Liver (tissue), 7 donors: ENCODE measurements at regions not wholly inside any gene's neighbourhood (a gene's known extent, or its start where the extent isn't known, plus 50 kb on each side); places are given as distances from the start of the nearest gene placed in this dataset.

Experiments
- DNase-seq: peaks from one replicate; pipeline ENCODE4 v3.0.0-alpha.2; 2017; ENCODE audit warnings: low spot score
- H3K27ac ChIP-seq, 2 donors: one replicate each; pipeline ENCODE4 v1.7.0; 2013; ENCODE audit warnings: inconsistent platforms in 2 of 2, low read length in 2 of 2, control low read depth in 1 of 2, low read depth in 1 of 2, mild to moderate bottlenecking in 1 of 2
- H3K27me3 ChIP-seq, 4 donors: one replicate each; pipeline versions ENCODE4 v1.6.1 to v1.7.0; 2013; ENCODE audit warnings: low read length in 3 of 4, inconsistent platforms in 1 of 4, mild to moderate bottlenecking in 1 of 4, moderate library complexity in 1 of 4; ENCODE audit not compliant: control insufficient read depth in 4 of 4, insufficient read depth in 4 of 4
- H3K36me3 ChIP-seq, 4 donors: one replicate each; pipeline versions ENCODE4 v1.6.1 to v1.7.0; 2013; ENCODE audit warnings: low read length in 3 of 4, mild to moderate bottlenecking in 3 of 4, low read depth in 1 of 4, moderate library complexity in 1 of 4; ENCODE audit not compliant: control insufficient read depth in 4 of 4, insufficient read depth in 3 of 4
- H3K4me1 ChIP-seq, 4 donors: one replicate each; pipeline versions ENCODE4 v1.6.1 to v1.7.0; 2013; ENCODE audit warnings: low read length in 3 of 4, mild to moderate bottlenecking in 3 of 4, moderate library complexity in 1 of 4; ENCODE audit not compliant: control insufficient read depth in 4 of 4, insufficient read depth in 4 of 4
- H3K4me3 ChIP-seq, 3 donors: one replicate each; pipeline versions ENCODE4 v1.6.1 to v1.7.0; 2013; ENCODE audit warnings: low read length in 3 of 3, control low read depth in 1 of 3, low read depth in 1 of 3, mild to moderate bottlenecking in 1 of 3
- H3K9ac ChIP-seq, 2 donors: one replicate each; pipeline ENCODE4 v1.7.0; 2013; ENCODE audit warnings: low read length in 2 of 2, mild to moderate bottlenecking in 2 of 2, moderate library complexity in 2 of 2, control low read depth in 1 of 2, low read depth in 1 of 2
- H3K9me3 ChIP-seq, 4 donors: one replicate each; pipeline versions ENCODE4 v1.6.1 to v1.7.0; 2013; ENCODE audit warnings: low read length in 3 of 4; ENCODE audit not compliant: control insufficient read depth in 4 of 4
- EGR1 ChIP-seq, 2 donors: IDR thresholded peaks; 2 replicates each; pipeline ENCODE4 v1.6.1; 2016 to 2018; ENCODE audit warnings: antibody characterized with exemption in 2 of 2, low read depth in 2 of 2
- FOXA1 ChIP-seq: IDR thresholded peaks from 2 replicates; pipeline ENCODE4 v1.6.1; 2016; ENCODE audit warnings: antibody characterized with exemption
- GABPA ChIP-seq, 2 donors: IDR thresholded peaks in 1 of 2; conservative IDR thresholded peaks in 1 of 2; 2 replicates each; pipeline ENCODE4 v1.6.1; 2016; ENCODE audit warnings: antibody characterized with exemption in 2 of 2, mild to moderate bottlenecking in 1 of 2, moderate library complexity in 1 of 2
- HNF4A ChIP-seq, 2 donors: conservative IDR thresholded peaks; 2 replicates each; pipeline ENCODE4 v1.6.1; 2016; ENCODE audit warnings: antibody characterized with exemption in 2 of 2, mild to moderate bottlenecking in 2 of 2
- MAX ChIP-seq: IDR thresholded peaks from 2 replicates; pipeline ENCODE4 v1.6.1; 2016; ENCODE audit warnings: antibody characterized with exemption
- NR2F2 ChIP-seq: IDR thresholded peaks from 2 replicates; pipeline ENCODE4 v1.6.1; 2016; ENCODE audit warnings: antibody characterized with exemption
- REST ChIP-seq: IDR thresholded peaks from 2 replicates; pipeline ENCODE4 v1.6.1; 2016; ENCODE audit warnings: antibody characterized with exemption, mild to moderate bottlenecking
- RXRA ChIP-seq, 2 donors: IDR thresholded peaks; 2 replicates each; pipeline ENCODE4 v1.6.1; 2017 to 2018; ENCODE audit warnings: antibody characterized with exemption in 2 of 2, mild to moderate bottlenecking in 1 of 2
- SP1 ChIP-seq: IDR thresholded peaks from 2 replicates; pipeline ENCODE4 v1.6.1; 2018; ENCODE audit warnings: antibody characterized with exemption, mild to moderate bottlenecking
- TAF1 ChIP-seq: conservative IDR thresholded peaks from 2 replicates; pipeline ENCODE4 v1.6.1; 2016; ENCODE audit warnings: antibody characterized with exemption, mild to moderate bottlenecking
- YY1 ChIP-seq: IDR thresholded peaks from 2 replicates; pipeline ENCODE4 v1.6.1; 2016; ENCODE audit warnings: antibody characterized with exemption, mild to moderate bottlenecking
- ZBTB33 ChIP-seq: IDR thresholded peaks from 2 replicates; pipeline ENCODE4 v1.6.1; 2016; ENCODE audit warnings: antibody characterized with exemption
- WGBS: extraction: QIAGEN DNeasy Blood & Tissue Kit; methylation state at CpG from one replicate; pipeline ENCODE4 v1.1.7; 2013; 5-methylcytosine and 5-hydroxymethylcytosine counted together
- donor health status: healthy.
- donor health status: healthy.
- donor health status: healthy.
- donor health status: healthy.

- TF ChIP-seq TAF1 (no peak), HNF4A (conservative IDR thresholded peaks at IDR 0.05) (no peak), NR2F2 (no peak), FOXA1 (no peak), MAX (no peak), GABPA (IDR thresholded peaks at IDR 0.05 in 1 of 2, conservative IDR thresholded peaks at IDR 0.05 in 1 of 2) (no peak), ZBTB33 (no peak), YY1 (no peak)
- Histone ChIP-seq H3K27ac (no peak overlapping the region), H3K9me3 (no peaks in the 10 kb centered on the region), H3K36me3 (no peaks in the 10 kb centered on the region), H3K9ac (no peak overlapping the region), H3K4me3 (no peak overlapping the region), H3K4me1 (no peaks in the 10 kb centered on the region), H3K27me3 (peaks cover 0 to 6% (median 0%) of the 10 kb centered on the region in 4 donors)
- 86% methylated on average over 8 of the region's 8 CpGs for WGBS
- DNase-seq = no peak
Measured at GRCh38 chr6:90440586-90441283, 144.1 kb upstream of the BACH2 start.

GRCh38 chr6:90439586-90439985, 142.9 kb upstream of the BACH2 start:
- no peak for DNase-seq
- no peaks in the 10 kb centered on the region for H3K36me3 ChIP-seq
- no peak overlapping the region for H3K4me3 ChIP-seq
- no peaks in the 10 kb centered on the region for H3K9me3 ChIP-seq
- peaks cover 0 to 6% (median 0%) of the 10 kb centered on the region in 4 donors for H3K27me3 ChIP-seq
- no peak for TF ChIP-seq RXRA (IDR thresholded peaks at IDR 0.05)
- no peak for TF ChIP-seq EGR1 (IDR thresholded peaks at IDR 0.05; ENCODE audit: low read depth in 2 of 2)
- no peak for TF ChIP-seq REST
- no peak for TF ChIP-seq SP1
- no peak for TF ChIP-seq MAX
- no peak for TF ChIP-seq HNF4A (conservative IDR thresholded peaks at IDR 0.05)
- H3K9ac ChIP-seq = no peak overlapping the region
- WGBS = 94% methylated on average over 2 of the region's 2 CpGs
- no peaks in the 10 kb centered on the region for H3K4me1 ChIP-seq
- no peak overlapping the region for H3K27ac ChIP-seq
